Stimulated activated naive CD8-positive, alpha-beta T cell treated with anti-CD3 and anti-CD28 coated beads, Interleukin-15, Interleukin-2, amounts not matched to agents 100 ng/mL and 50 ng/mL, for 24 hours (primary cell): ENCODE measurements at regions not wholly inside any gene's neighbourhood (a gene's known extent, or its start where the extent isn't known, plus 50 kb on each side); places are given as distances from the start of the nearest gene placed in this dataset.

Experiments used
- H3K27ac Mint-ChIP-seq: one replicate; pipeline ENCODE4 v1.8.0; 2021; ENCODE audit warnings: mild to moderate bottlenecking, mixed read lengths
- H3K27me3 Mint-ChIP-seq: one replicate; pipeline ENCODE4 v1.8.0; 2021; ENCODE audit warnings: mixed read lengths
- H3K36me3 Mint-ChIP-seq: one replicate; pipeline ENCODE4 v1.8.0; 2021; ENCODE audit warnings: low read depth, mixed read lengths
- H3K4me1 Mint-ChIP-seq: one replicate; pipeline ENCODE4 v1.8.0; 2021; ENCODE audit warnings: low read depth, mixed read lengths
- H3K4me3 Mint-ChIP-seq: one replicate; pipeline ENCODE4 v1.8.0; 2021; ENCODE audit warnings: mild to moderate bottlenecking, mixed read lengths
- H3K9me3 Mint-ChIP-seq: one replicate; pipeline ENCODE4 v1.8.0; 2021; ENCODE audit warnings: mixed read lengths

GRCh38 chrX:137425273-137425902 lies 140.5 kb upstream of the ZIC3 start:
- H3K4me1 Mint-ChIP-seq = peaks cover 5% of the 10 kb centered on the region
- H3K27ac Mint-ChIP-seq = no peak overlapping the region
- H3K27me3 Mint-ChIP-seq = peaks cover 44% of the 10 kb centered on the region
- no peaks in the 10 kb centered on the region for H3K36me3 Mint-ChIP-seq
- H3K9me3 Mint-ChIP-seq = no peaks in the 10 kb centered on the region
- no peak overlapping the region for H3K4me3 Mint-ChIP-seq

DNA sequence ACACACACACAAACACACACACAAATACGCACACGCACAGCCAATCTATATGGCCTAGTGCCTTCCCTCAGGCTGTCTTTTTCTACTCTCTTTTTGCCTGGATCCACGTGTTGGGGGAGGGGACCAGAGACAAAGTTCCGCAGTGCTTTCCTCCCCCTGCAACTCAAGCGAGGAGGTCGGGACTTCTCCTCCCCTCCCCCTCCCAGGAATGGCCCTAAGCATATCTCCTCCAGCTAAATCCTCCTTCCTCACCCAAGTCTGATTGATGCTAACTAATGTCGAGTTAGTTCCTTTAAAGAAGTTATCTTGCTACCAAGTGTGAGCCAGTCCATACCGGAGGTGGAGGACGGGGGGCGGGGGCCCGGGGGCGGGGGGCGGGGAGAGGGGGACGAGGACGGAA lies 141.2 kb upstream of the ZIC3 start:
- peaks cover 5% of the 10 kb centered on the region for H3K4me1 Mint-ChIP-seq
- no peak overlapping the region for H3K4me3 Mint-ChIP-seq
- H3K27me3 Mint-ChIP-seq = peaks cover 45% of the 10 kb centered on the region
- no peaks in the 10 kb centered on the region for H3K36me3 Mint-ChIP-seq
- H3K27ac Mint-ChIP-seq = no peak overlapping the region
- H3K9me3 Mint-ChIP-seq = no peaks in the 10 kb centered on the region

DNA sequence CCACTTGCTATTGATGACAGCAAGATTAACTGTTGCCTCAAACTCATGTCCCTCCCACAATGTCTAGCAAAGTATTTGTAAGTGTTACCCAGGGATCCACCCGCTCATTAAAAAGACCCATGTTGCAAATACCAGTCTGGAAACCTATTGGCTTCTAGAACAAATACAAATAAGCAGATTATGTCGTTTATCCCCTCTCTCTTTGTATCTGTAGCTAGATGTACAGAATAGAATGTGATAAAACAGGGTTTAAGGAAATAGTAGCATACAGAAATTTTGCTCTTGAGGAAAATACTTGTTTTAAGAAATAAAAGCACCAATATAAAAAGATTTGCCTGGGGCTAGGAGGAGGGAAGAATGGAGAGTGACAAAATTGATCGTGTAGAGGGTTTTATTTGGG lies 142.7 kb upstream of the ZIC3 start:
- H3K9me3 Mint-ChIP-seq = no peaks in the 10 kb centered on the region
- H3K4me1 Mint-ChIP-seq = peaks cover 5% of the 10 kb centered on the region
- H3K4me3 Mint-ChIP-seq = no peak overlapping the region
- H3K27me3 Mint-ChIP-seq = peaks cover 48% of the 10 kb centered on the region
- no peak overlapping the region for H3K27ac Mint-ChIP-seq
- H3K36me3 Mint-ChIP-seq = no peaks in the 10 kb centered on the region

DNA sequence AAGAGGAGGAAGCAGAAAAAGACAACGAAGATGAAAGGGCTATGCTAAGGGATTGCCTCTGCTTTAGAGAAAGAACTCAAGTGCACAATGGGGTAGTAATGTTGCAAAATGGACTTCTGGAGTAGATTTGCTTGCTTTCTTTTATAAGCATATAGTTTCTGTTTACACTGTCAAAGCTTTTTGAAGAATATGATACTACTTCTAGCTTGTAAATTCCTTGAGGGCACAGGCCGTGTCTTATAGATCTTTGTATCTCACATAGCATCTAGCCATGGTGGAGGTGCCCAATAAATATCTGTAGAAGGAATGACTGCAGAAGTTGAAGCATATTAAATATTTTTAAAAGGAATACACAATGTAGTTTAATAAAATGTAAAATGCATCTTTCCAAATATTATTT lies 147.8 kb upstream of the ZIC3 start:
- no peaks in the 10 kb centered on the region for H3K4me1 Mint-ChIP-seq
- H3K27me3 Mint-ChIP-seq = peaks cover 29% of the 10 kb centered on the region
- no peak overlapping the region for H3K4me3 Mint-ChIP-seq
- H3K9me3 Mint-ChIP-seq = no peaks in the 10 kb centered on the region
- H3K36me3 Mint-ChIP-seq = no peaks in the 10 kb centered on the region
- no peak overlapping the region for H3K27ac Mint-ChIP-seq

DNA sequence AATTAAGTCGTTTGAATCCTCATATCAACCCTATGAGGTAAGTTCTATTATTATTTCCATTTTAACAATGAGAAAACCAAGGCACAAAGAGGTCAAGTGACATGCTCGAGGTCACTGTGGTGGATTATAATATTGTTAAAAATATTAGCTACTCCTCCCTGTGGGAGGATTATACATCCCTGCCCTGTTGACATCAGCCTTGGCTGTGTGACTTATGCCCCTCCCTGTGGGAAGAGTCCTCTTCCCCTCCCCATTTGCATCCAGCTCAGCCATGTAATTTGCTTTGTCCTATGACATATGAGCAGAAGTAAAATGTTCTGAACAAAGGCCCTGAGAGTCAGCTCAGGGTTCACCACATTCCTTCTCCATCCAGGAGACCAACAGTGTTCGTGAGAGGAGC lies 152.7 kb upstream of the ZIC3 start:
- no peaks in the 10 kb centered on the region for H3K9me3 Mint-ChIP-seq
- H3K36me3 Mint-ChIP-seq = no peaks in the 10 kb centered on the region
- H3K4me3 Mint-ChIP-seq = no peak overlapping the region
- no peak overlapping the region for H3K27ac Mint-ChIP-seq
- H3K27me3 Mint-ChIP-seq = peaks cover 12% of the 10 kb centered on the region
- no peaks in the 10 kb centered on the region for H3K4me1 Mint-ChIP-seq

- no peaks in the 10 kb centered on the region for H3K27me3 Mint-ChIP-seq
- H3K4me3 Mint-ChIP-seq = no peak overlapping the region
- H3K36me3 Mint-ChIP-seq = no peaks in the 10 kb centered on the region
- H3K27ac Mint-ChIP-seq = no peak overlapping the region
- no peaks in the 10 kb centered on the region for H3K9me3 Mint-ChIP-seq
- no peaks in the 10 kb centered on the region for H3K4me1 Mint-ChIP-seq
These were observed 160.3 kb upstream of the ZIC3 start for GRCh38 chrX:137405449-137406140.

DNA sequence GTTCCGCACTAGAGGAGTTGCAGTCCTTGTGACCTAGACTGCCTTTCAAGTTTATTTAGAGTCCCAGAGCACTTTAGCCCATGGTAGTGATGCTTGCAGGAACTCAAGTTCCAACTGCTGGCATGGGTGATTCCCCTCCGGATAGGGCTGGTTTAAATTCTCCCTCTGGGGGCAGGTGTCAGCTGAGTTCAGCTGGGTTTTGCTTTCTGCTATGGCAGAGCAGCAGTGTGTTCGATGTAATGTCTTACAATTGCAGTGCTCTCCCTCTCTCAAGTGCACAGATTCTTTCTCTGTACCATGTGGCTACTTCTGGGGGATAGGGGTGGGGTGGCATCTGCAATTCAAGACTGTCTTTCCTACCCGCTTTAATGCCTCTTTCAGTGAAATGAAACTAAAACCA lies 164.8 kb upstream of the ZIC3 start:
- Mint-ChIP-seq H3K4me1 (no peaks in the 10 kb centered on the region), H3K27ac (no peak overlapping the region), H3K9me3 (no peaks in the 10 kb centered on the region), H3K36me3 (no peaks in the 10 kb centered on the region), H3K4me3 (no peak overlapping the region), H3K27me3 (no peaks in the 10 kb centered on the region)

DNA sequence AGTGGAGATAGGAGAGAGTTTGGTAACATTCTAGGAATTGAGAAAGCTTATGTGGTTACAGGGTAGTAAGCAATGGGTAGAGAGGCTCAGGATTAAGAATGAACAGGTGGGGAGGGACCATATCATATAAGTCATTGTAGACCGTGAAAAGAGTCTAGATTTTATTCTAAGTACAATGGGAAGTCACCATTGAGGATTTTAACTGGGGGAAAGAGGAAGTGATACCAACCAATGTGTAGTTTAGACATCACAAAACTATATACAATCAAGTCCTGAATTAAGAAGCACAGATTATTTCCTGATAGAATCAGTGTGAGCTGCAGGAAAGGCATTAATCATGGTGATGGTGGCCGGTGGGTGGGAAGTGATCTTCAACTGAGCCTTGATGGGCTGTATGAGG lies 178.3 kb upstream of the ZIC3 start:
- no peaks in the 10 kb centered on the region for H3K27me3 Mint-ChIP-seq
- H3K9me3 Mint-ChIP-seq = no peaks in the 10 kb centered on the region
- H3K36me3 Mint-ChIP-seq = no peaks in the 10 kb centered on the region
- no peaks in the 10 kb centered on the region for H3K4me1 Mint-ChIP-seq
- no peak overlapping the region for H3K27ac Mint-ChIP-seq
- H3K4me3 Mint-ChIP-seq = no peak overlapping the region

DNA sequence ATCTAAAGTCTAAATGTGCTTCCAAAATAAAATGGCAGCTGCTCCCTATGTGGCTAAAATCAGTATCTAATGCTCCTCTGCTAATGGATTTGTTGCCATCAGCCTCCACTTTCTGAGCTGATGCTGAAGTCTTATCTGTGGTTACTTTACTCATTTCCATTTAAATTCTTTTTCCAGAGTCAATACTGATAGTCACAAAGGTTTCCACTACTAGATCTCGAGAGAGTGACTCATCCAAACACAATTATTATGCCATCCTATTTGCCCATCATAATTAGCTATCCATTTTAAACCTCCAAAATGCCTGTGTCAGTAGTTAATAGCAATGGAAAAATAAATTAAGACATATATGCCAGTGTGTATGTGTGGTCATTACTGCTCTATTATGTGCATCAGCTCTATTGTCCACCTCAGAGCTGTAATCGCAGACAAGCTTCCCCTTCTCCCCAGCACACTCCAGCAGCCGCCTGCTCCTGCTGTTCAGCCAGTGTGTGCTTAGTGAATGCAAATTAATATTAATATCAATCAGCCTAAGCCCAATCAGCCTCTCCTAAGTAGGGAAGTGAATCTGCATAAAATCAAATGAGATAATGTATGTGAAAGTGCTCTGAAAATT lies 199.8 kb upstream of the ZIC3 start:
- H3K36me3 Mint-ChIP-seq = no peaks in the 10 kb centered on the region
- H3K27me3 Mint-ChIP-seq = no peaks in the 10 kb centered on the region
- no peaks in the 10 kb centered on the region for H3K9me3 Mint-ChIP-seq
- H3K4me3 Mint-ChIP-seq = no peak overlapping the region
- H3K4me1 Mint-ChIP-seq = no peaks in the 10 kb centered on the region
- H3K27ac Mint-ChIP-seq = no peak overlapping the region

DNA sequence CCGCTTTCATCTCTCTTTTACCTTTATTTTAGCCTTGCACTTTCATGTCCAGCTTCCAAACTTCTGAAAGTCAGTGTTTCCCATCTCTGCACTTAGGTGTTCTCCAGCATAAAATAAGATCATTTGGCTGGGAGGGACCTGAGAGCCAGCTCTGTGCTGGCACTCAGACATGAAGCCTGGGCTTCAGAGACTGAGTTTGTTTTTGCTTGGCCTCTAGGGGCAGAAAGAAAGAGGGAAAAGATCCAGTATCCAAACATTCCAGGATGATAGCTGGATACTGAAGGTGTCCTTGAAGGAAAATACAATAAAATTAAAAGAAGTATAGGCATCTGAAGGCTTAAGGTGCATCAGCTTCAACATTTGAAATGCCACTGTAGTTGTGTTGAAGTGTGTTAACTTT lies 202.4 kb upstream of the ZIC3 start:
- H3K4me1 Mint-ChIP-seq = no peaks in the 10 kb centered on the region
- no peaks in the 10 kb centered on the region for H3K27me3 Mint-ChIP-seq
- H3K4me3 Mint-ChIP-seq = no peak overlapping the region
- H3K36me3 Mint-ChIP-seq = no peaks in the 10 kb centered on the region
- no peaks in the 10 kb centered on the region for H3K9me3 Mint-ChIP-seq
- H3K27ac Mint-ChIP-seq = no peak overlapping the region

- no peaks in the 10 kb centered on the region for H3K27me3 Mint-ChIP-seq
- no peak overlapping the region for H3K4me3 Mint-ChIP-seq
- H3K4me1 Mint-ChIP-seq = no peaks in the 10 kb centered on the region
- H3K9me3 Mint-ChIP-seq = no peaks in the 10 kb centered on the region
- no peaks in the 10 kb centered on the region for H3K36me3 Mint-ChIP-seq
- H3K27ac Mint-ChIP-seq = no peak overlapping the region
These were observed 203.3 kb upstream of the ZIC3 start for GRCh38 chrX:137362583-137362982.

DNA sequence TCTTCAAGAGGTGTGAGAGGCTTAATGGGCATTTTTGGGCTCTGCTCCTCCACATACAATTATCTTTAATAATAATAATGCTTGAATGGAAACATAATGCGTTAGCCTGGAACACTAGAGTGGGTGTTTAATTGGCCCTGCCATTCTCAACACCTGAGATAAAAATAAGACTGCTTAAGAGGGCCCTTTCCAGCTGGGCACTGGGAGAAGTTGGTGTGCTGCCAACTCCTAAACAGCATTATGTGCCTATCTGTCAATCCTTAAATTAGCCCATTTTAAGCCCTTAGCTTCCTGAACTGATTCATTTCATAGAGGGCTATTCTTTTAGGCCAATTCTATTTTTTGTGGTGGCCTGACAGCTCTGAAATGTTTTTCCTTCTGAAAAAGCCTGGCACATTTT lies 211.1 kb upstream of the ZIC3 start:
- Mint-ChIP-seq H3K4me1 (no peaks in the 10 kb centered on the region), H3K27ac (no peak overlapping the region), H3K4me3 (no peak overlapping the region), H3K36me3 (no peaks in the 10 kb centered on the region), H3K27me3 (no peaks in the 10 kb centered on the region), H3K9me3 (no peaks in the 10 kb centered on the region)

- no peaks in the 10 kb centered on the region for H3K27me3 Mint-ChIP-seq
- H3K4me3 Mint-ChIP-seq = no peak overlapping the region
These were observed 212.5 kb upstream of the ZIC3 start for GRCh38 chrX:137353404-137353803.

DNA sequence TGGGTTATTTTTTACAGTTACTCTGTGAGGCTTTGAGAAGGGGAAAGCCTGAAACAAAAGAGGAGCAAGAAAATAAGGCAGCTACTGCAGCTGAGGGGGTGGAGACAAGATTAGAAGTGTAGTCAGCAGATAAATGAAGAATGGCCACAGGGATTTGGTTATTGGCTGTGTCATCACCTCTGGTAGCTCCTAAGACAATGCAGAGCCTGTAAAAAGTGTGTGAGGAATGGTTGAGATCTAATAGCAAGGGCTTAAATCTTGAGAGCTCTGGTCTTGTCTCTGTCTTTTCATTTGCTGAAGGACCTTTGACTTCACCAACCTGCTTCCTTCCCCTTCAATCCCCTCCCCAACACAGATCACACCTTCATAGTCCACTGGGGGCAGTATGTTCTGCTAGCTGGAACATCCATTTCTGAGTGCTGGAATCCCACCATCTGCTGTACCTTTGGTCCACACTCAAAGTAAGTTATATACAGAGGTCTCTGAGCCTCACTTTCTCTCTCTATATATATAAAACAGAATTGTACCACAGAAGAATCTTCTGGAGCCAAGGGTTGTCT lies 213.7 kb upstream of the ZIC3 start:
- no peaks in the 10 kb centered on the region for H3K9me3 Mint-ChIP-seq
- H3K27me3 Mint-ChIP-seq = no peaks in the 10 kb centered on the region
- no peaks in the 10 kb centered on the region for H3K36me3 Mint-ChIP-seq
- H3K27ac Mint-ChIP-seq = no peak overlapping the region
- no peaks in the 10 kb centered on the region for H3K4me1 Mint-ChIP-seq
- no peak overlapping the region for H3K4me3 Mint-ChIP-seq

More at GRCh38 chrX:137353404-137353803, 212.5 kb upstream of the ZIC3 start:
- H3K4me1 Mint-ChIP-seq = no peaks in the 10 kb centered on the region
- H3K27ac Mint-ChIP-seq = no peak overlapping the region
- H3K9me3 Mint-ChIP-seq = no peaks in the 10 kb centered on the region
- H3K36me3 Mint-ChIP-seq = no peaks in the 10 kb centered on the region

DNA sequence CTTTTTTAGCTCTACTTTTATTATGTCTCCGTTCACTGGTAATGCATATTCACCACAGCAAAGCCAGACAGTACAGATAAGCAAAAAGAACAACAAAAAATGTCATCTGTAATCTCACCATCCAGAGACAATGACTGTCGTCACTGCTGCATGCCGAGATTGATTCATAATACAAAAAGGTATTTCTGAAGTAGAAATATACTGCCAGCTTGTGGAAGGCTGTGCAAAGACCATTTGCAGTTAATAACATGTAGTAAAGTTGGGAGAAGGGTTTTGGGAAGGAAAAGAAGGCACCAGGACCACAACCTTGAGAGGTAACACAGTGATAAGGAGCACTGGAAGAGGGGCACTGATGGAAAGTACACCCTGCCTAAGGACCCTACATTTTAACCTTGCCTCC lies 223.0 kb upstream of the ZIC3 start:
- Mint-ChIP-seq H3K4me3 (no peak overlapping the region), H3K9me3 (no peaks in the 10 kb centered on the region), H3K36me3 (no peaks in the 10 kb centered on the region), H3K4me1 (no peaks in the 10 kb centered on the region), H3K27ac (no peak overlapping the region), H3K27me3 (no peaks in the 10 kb centered on the region)
